COLO668 (cell line): ENCODE measurements at regions not wholly inside any gene's neighbourhood (a gene's known extent, or its start where the extent isn't known, plus 50 kb on each side); places are given as distances from the start of the nearest gene placed in this dataset.

Source experiments
- DNase-seq: peaks from one replicate; lab custom pipeline; 2025; ENCODE audit not compliant: unreplicated experiment; lab: John Stamatoyannopoulos, UW

- DNase-seq = no peak
These were observed 180.6 kb upstream of the HDAC4 start for GRCh38 chr2:239581352-239581901.

- DNase-seq = no peak
These were observed 179.3 kb upstream of the HDAC4 start for GRCh38 chr2:239580199-239580527.

GRCh38 chr2:239579524-239580198 is 178.8 kb upstream of the HDAC4 start:
- DNase-seq = no peak

GRCh38 chr2:239579081-239579480 is 178.3 kb upstream of the HDAC4 start:
- no peak for DNase-seq

- no peak for DNase-seq
These were observed 177.6 kb upstream of the HDAC4 start for GRCh38 chr2:239578381-239578780.

GRCh38 chr2:239577935-239578334 is 177.1 kb upstream of the HDAC4 start:
- DNase-seq = no peak

- DNase-seq = no peak
These were observed 176.2 kb upstream of the HDAC4 start for GRCh38 chr2:239576784-239577685.

GRCh38 chr2:239575931-239576445 is 175.2 kb upstream of the HDAC4 start:
- DNase-seq = no peak

GRCh38 chr2:239574434-239575156 is 173.8 kb upstream of the HDAC4 start:
- DNase-seq = no peak

- no peak for DNase-seq
These were observed 173.2 kb upstream of the HDAC4 start for GRCh38 chr2:239574054-239574433.

- DNase-seq = no peak
These were observed 170.2 kb upstream of the HDAC4 start for GRCh38 chr2:239570971-239571520.

- DNase-seq = no peak
These were observed 169.6 kb upstream of the HDAC4 start for GRCh38 chr2:239570216-239570925.

- no peak for DNase-seq
These were observed 168.7 kb upstream of the HDAC4 start for GRCh38 chr2:239569401-239570090.

- no peak for DNase-seq
These were observed 167.8 kb upstream of the HDAC4 start for GRCh38 chr2:239568601-239569000.

- no peak for DNase-seq
These were observed 167.0 kb upstream of the HDAC4 start for GRCh38 chr2:239567786-239568185.

- DNase-seq = no peak
These were observed 166.3 kb upstream of the HDAC4 start for GRCh38 chr2:239566995-239567568.

- DNase-seq = no peak
These were observed 165.6 kb upstream of the HDAC4 start for GRCh38 chr2:239566162-239566994.

- no peak for DNase-seq
These were observed 163.8 kb upstream of the HDAC4 start for GRCh38 chr2:239564587-239564986.

GRCh38 chr2:239563561-239563960 is 162.7 kb upstream of the HDAC4 start:
- no peak for DNase-seq
